ENCODE measurements at regions not wholly inside any gene's neighbourhood (a gene's known extent, or its start where the extent isn't known, plus 50 kb on each side); places are given as distances from the start of the nearest gene placed in this dataset.

GRCh38 chr6:166810864-166811263 is 145.5 kb downstream of the RNASET2 start:
- Histone ChIP-seq H3K4me2 (replicated peaks; ENCODE audit: low read depth, low read length, poor library complexity, severe bottlenecking) (no peak overlapping the region), H3K27me3 (replicated peaks in 1 of 4; ENCODE audit: control extremely low read depth in 1 of 4, control insufficient read depth in 3 of 4, insufficient read depth in 4 of 4, low read length in 3 of 4) (no peaks in the 10 kb centered on the region), H3K9me3 (ENCODE audit: control extremely low read depth in 1 of 3, control insufficient read depth in 2 of 3, insufficient read depth in 1 of 3, low read length in 2 of 3) (peaks cover 0 to 20% (median 15%) of the 10 kb centered on the region in 3 donors), H3K27ac (ENCODE audit: low read length in 2 of 2) (no peak overlapping the region), H4K20me1 (ENCODE audit: control insufficient read depth, insufficient read depth, low read length, poor library complexity, severe bottlenecking) (no peaks in the 10 kb centered on the region), H3K4me1 (ENCODE audit: control insufficient read depth in 2 of 2, insufficient read depth in 2 of 2, low read length in 2 of 2) (no peaks in the 10 kb centered on the region), H3K9ac (ENCODE audit: low read length) (no peak overlapping the region), H2AFZ (ENCODE audit: insufficient read depth, low read depth, low read length, poor library complexity, severe bottlenecking) (no peak overlapping the region), H3K36me3 (replicated peaks in 1 of 2; ENCODE audit: control extremely low read depth in 1 of 2, control insufficient read depth in 1 of 2, extremely low read depth in 1 of 2, insufficient read depth in 2 of 2, low read length in 1 of 2) (no peaks in the 10 kb centered on the region), H3K79me2 (ENCODE audit: control insufficient read depth, insufficient read depth, low read length) (no peaks in the 10 kb centered on the region), H3K4me3 (ENCODE audit: control extremely low read depth in 1 of 5, extremely low read depth in 1 of 5, insufficient read depth in 1 of 5, low read depth in 2 of 5, low read length in 4 of 5) (no peak overlapping the region)
- CTCF ChIA-PET, result no interaction called here
- no CpG with 5 or more reads among the region's 6 CpGs for WGBS (ENCODE audit: insufficient coverage)
- no peaks in the 10 kb centered on the region for H3K27me3 Mint-ChIP-seq
- ATAC-seq (ENCODE audit: low read depth) (no peak), DNase-seq (no peak)
- H3K27ac Mint-ChIP-seq, result no peak overlapping the region
- TF ChIP-seq EZH2 (IDR thresholded peaks at IDR 0.05; ENCODE audit: borderline replicate concordance, insufficient read depth, low read depth, low read length, poor library complexity, severe bottlenecking) (no peak), CTCF (IDR thresholded peaks at IDR 0.05) (no peak)
- H3K4me1 Mint-ChIP-seq, result no peaks in the 10 kb centered on the region
- POLR2A ChIA-PET, result no interaction called here
- peaks cover 8% of the 10 kb centered on the region for H3K9me3 Mint-ChIP-seq (ENCODE audit: insufficient read depth)
- no peak overlapping the region for H3K4me3 Mint-ChIP-seq
- intact Hi-C loops (cut with micrococcal nuclease), result no loop called here

GRCh38 chr6:166809721-166810120 is 146.6 kb downstream of the RNASET2 start:
- Histone ChIP-seq H2AFZ (ENCODE audit: insufficient read depth, low read depth, low read length, poor library complexity, severe bottlenecking) (no peak overlapping the region), H3K4me1 (ENCODE audit: control insufficient read depth in 2 of 2, insufficient read depth in 2 of 2, low read length in 2 of 2) (no peaks in the 10 kb centered on the region), H3K9me3 (ENCODE audit: control extremely low read depth in 1 of 3, control insufficient read depth in 2 of 3, insufficient read depth in 1 of 3, low read length in 2 of 3) (peaks cover 2 to 31% (median 20%) of the 10 kb centered on the region in 3 donors), H3K4me2 (replicated peaks; ENCODE audit: low read depth, low read length, poor library complexity, severe bottlenecking) (no peak overlapping the region), H4K20me1 (ENCODE audit: control insufficient read depth, insufficient read depth, low read length, poor library complexity, severe bottlenecking) (no peaks in the 10 kb centered on the region), H3K27me3 (replicated peaks in 1 of 4; ENCODE audit: control extremely low read depth in 1 of 4, control insufficient read depth in 3 of 4, insufficient read depth in 4 of 4, low read length in 3 of 4) (peaks cover 0 to 4% (median 0%) of the 10 kb centered on the region in 4 experiments), H3K9ac (ENCODE audit: low read length) (no peak overlapping the region), H3K36me3 (replicated peaks in 1 of 2; ENCODE audit: control extremely low read depth in 1 of 2, control insufficient read depth in 1 of 2, extremely low read depth in 1 of 2, insufficient read depth in 2 of 2, low read length in 1 of 2) (no peaks in the 10 kb centered on the region), H3K79me2 (ENCODE audit: control insufficient read depth, insufficient read depth, low read length) (no peaks in the 10 kb centered on the region), H3K4me3 (ENCODE audit: control extremely low read depth in 1 of 5, extremely low read depth in 1 of 5, insufficient read depth in 1 of 5, low read depth in 2 of 5, low read length in 4 of 5) (no peak overlapping the region), H3K27ac (ENCODE audit: low read length in 2 of 2) (no peak overlapping the region)
- H3K27me3 Mint-ChIP-seq, result no peaks in the 10 kb centered on the region
- ChIA-PET CTCF (interaction anchor here (1.2 kb wide), 1 partner anchor 51 kb away, joined by 3 read pairs; no protein-coding TSS in a partner anchor), POLR2A (no interaction called here)
- H3K4me3 Mint-ChIP-seq, result no peak overlapping the region
- ATAC-seq (ENCODE audit: low read depth) (no peak), DNase-seq (no peak)
- no peak overlapping the region for H3K27ac Mint-ChIP-seq
- H3K4me1 Mint-ChIP-seq, result no peaks in the 10 kb centered on the region
- H3K9me3 Mint-ChIP-seq (ENCODE audit: insufficient read depth), result peaks cover 9% of the 10 kb centered on the region
- TF ChIP-seq CTCF (IDR thresholded peaks at IDR 0.05), result no peak
- TF ChIP-seq EZH2 (IDR thresholded peaks at IDR 0.05; ENCODE audit: borderline replicate concordance, insufficient read depth, low read depth, low read length, poor library complexity, severe bottlenecking), result no peak
- intact Hi-C loops (cut with micrococcal nuclease), result no loop called here
- WGBS (ENCODE audit: insufficient coverage), result 89% methylated on average over 8 of the region's 8 CpGs

All from B cell (primary cell).